ENCODE measurements at regions not wholly inside any gene's neighbourhood (a gene's known extent, or its start where the extent isn't known, plus 50 kb on each side); places are given as distances from the start of the nearest gene placed in this dataset.
"Not testable (repeated sequence)": the region's sequence is repeated elsewhere in the genome, so short reads cannot be mapped to it uniquely, and the experiment has no call there.

GRCh38 chr2:89233931-89234330 lies 542.5 kb downstream of the RPIA start:
- TF ChIP-seq YY1 (IDR thresholded peaks at IDR 0.05; ENCODE audit: insufficient read depth, insufficient read length); ZNF274 (IDR thresholded peaks at IDR 0.05; ENCODE audit: low read depth, low read length); SUZ12 (IDR thresholded peaks at IDR 0.05; ENCODE audit: extremely low read depth, insufficient read depth, insufficient read length): not testable (repeated sequence)

All from NT2/D1 (cell line).